GM12878 (cell line): ENCODE measurements at regions not wholly inside any gene's neighbourhood (a gene's known extent, or its start where the extent isn't known, plus 50 kb on each side); places are given as distances from the start of the nearest gene placed in this dataset.

Source experiments
- ATAC-seq: fragments of 200-7000 bp; cut with Tn5 transposase; 3 replicates; pipeline ENCODE4 v1.9.1; 2020; ENCODE audit warnings: mild to moderate bottlenecking, moderate library complexity
- BruUV-seq: library from RNA; stranded (reverse); fragments of 400-500 nt; replicated peaks from 2 replicates; lab custom pipeline; 2021; lab: Mats Ljungman, UMichigan
- CTCF ChIA-PET: fragments of 300-600 bp; sonication (Branson Sonifier 250); formaldehyde crosslinking; extraction: SDS; loops from one replicate; lab custom pipeline; 2021; ENCODE audit warnings: inconsistent platforms; lab: Yijun Ruan, JAX
- POLR2A ChIA-PET: fragments of 350-600 bp; formaldehyde crosslinking; extraction: SDS; loops from one replicate; lab custom pipeline; 2021; ENCODE audit warnings: inconsistent platforms; lab: Charles Lee
- RAD21 ChIA-PET: fragments of 300-600 bp; sonication (Branson Sonifier 250); formaldehyde crosslinking; loops from one replicate; lab custom pipeline; 2023; ENCODE audit warnings: antibody characterized with exemption; ENCODE audit not compliant: unreplicated experiment; lab: Charles Lee
- SMC1A ChIA-PET: fragments of 300-600 bp; sonication (Branson Sonifier 250); formaldehyde crosslinking; loops from one replicate; lab custom pipeline; 2023; ENCODE audit not compliant: unreplicated experiment, uncharacterized antibody; lab: Charles Lee
- DNase-seq: peaks from one replicate; pipeline ENCODE4 v3.0.0-alpha.2; 2011; ENCODE audit warnings: low read depth, low spot score
- FAIRE-seq: peaks from 3 replicates; lab custom pipeline; 2011; peaks lifted over from hg19 to GRCh38; lab: Jason Lieb, UNC
- H2AFZ ChIP-seq: 2 replicates; pipeline ENCODE4 v1.6.0; 2011; ENCODE audit warnings: low read depth, low read length, control low read depth; ENCODE audit not compliant: control insufficient read depth
- H3K27ac ChIP-seq: 2 replicates; pipeline ENCODE4 v1.5.1; 2011; ENCODE audit warnings: control low read depth; ENCODE audit not compliant: control insufficient read depth, insufficient read depth
- H3K27me3 ChIP-seq, 2 experiments: replicated peaks in 1 of 2; 2 replicates each; pipeline versions ENCODE4 v1.6.0 to v1.6.1; 2011; ENCODE audit warnings: low read length in 1 of 2; ENCODE audit not compliant: control insufficient read depth in 2 of 2, insufficient read depth in 2 of 2
- H3K36me3 ChIP-seq, 2 experiments: 2 replicates each; pipeline ENCODE4 v1.5.1; 2011; ENCODE audit warnings: low read length in 1 of 2; ENCODE audit not compliant: control insufficient read depth in 2 of 2, insufficient read depth in 2 of 2
- H3K4me1 ChIP-seq: 2 replicates; pipeline ENCODE4 v1.6.1; 2011; ENCODE audit warnings: mild to moderate bottlenecking, low read length, moderate library complexity, mixed read lengths; ENCODE audit not compliant: control insufficient read depth, insufficient read depth
- H3K4me2 ChIP-seq: 2 replicates; pipeline ENCODE4 v1.6.0; 2011; ENCODE audit warnings: control low read depth; ENCODE audit not compliant: control insufficient read depth, insufficient read depth
- H3K4me3 ChIP-seq: fragments of 200-600 bp; sonication (generic); 2 replicates; pipeline ENCODE4 v1.5.1; 2016
- H3K79me2 ChIP-seq: 2 replicates; pipeline ENCODE4 v1.6.0; 2011; ENCODE audit warnings: low read length; ENCODE audit not compliant: control insufficient read depth, insufficient read depth
- H3K9ac ChIP-seq: 2 replicates; pipeline ENCODE4 v1.8.0; 2011; ENCODE audit warnings: low read length, control low read depth, mixed read lengths; ENCODE audit not compliant: control insufficient read depth, insufficient read depth
- H3K9me3 ChIP-seq: replicated peaks from 3 replicates; pipeline ENCODE4 v1.5.1; 2011; ENCODE audit warnings: mild to moderate bottlenecking, low read length; ENCODE audit not compliant: control insufficient read depth, insufficient read depth
- H4K20me1 ChIP-seq: 2 replicates; pipeline ENCODE4 v1.6.0; 2011; ENCODE audit not compliant: control insufficient read depth, insufficient read depth
- ATF7 ChIP-seq: fragments of 450-650 bp; IDR thresholded peaks from 2 replicates; pipeline ENCODE4 v1.6.1; 2016; ENCODE audit warnings: low read depth, mild to moderate bottlenecking
- KAT2A ChIP-seq: conservative IDR thresholded peaks from 2 replicates; pipeline ENCODE4 v1.6.1; 2011; ENCODE audit warnings: low read depth, low read length; ENCODE audit not compliant: control insufficient read depth
- LARP7 ChIP-seq: fragments of 450-650 bp; IDR thresholded peaks from 2 replicates; pipeline ENCODE4 v1.6.1; 2017; ENCODE audit warnings: mild to moderate bottlenecking
- PAX5 ChIP-seq: IDR thresholded peaks from 2 replicates; pipeline ENCODE4 v1.6.1; 2011; ENCODE audit warnings: low read depth, low read length, borderline replicate concordance
- RAD21 ChIP-seq: IDR thresholded peaks from 2 replicates; pipeline ENCODE4 v1.6.1; 2011; ENCODE audit warnings: mild to moderate bottlenecking, low read depth, low read length, moderate library complexity; ENCODE audit not compliant: insufficient read depth
- TCF3 ChIP-seq: IDR thresholded peaks from 2 replicates; pipeline ENCODE4 v1.6.1; 2012; ENCODE audit warnings: low read depth, mild to moderate bottlenecking, low read length, borderline replicate concordance; ENCODE audit not compliant: insufficient read depth
- TCF7 ChIP-seq: IDR thresholded peaks from 2 replicates; pipeline ENCODE4 v1.6.1; 2014; ENCODE audit warnings: antibody characterized with exemption, borderline replicate concordance
- ZNF622 ChIP-seq: fragments of 450-650 bp; IDR thresholded peaks from 2 replicates; pipeline ENCODE4 v1.6.1; 2017; ENCODE audit warnings: mild to moderate bottlenecking, inconsistent platforms
- WGBS: methylation state at CpG from one replicate; pipeline ENCODE4 v1.1.6; 2016; ENCODE audit warnings: low lambda C conversion rate; ENCODE audit not compliant: insufficient replicate concordance, insufficient coverage; ENCODE audit errors: missing lambda C conversion rate; 5-methylcytosine and 5-hydroxymethylcytosine counted together
- in situ Hi-C: fragments of 300-500 bp; cut with MboI; formaldehyde crosslinking; loops from 9 replicates; pipeline ENCODE4 v1.14.3; 2018; ENCODE audit warnings: mixed read lengths
- intact Hi-C: fragments of 100-400 bp; cut with micrococcal nuclease; formaldehyde crosslinking; loops from one replicate; pipeline ENCODE4 v1.14.2; 2022; ENCODE audit not compliant: unreplicated experiment
- TF ChIP-seq, protein P1 (sequence below): fragments of 450-650 bp; conservative IDR thresholded peaks from 2 replicates; pipeline ENCODE4 v1.6.1; 2017; ENCODE audit warnings: mild to moderate bottlenecking, moderate library complexity
- TF ChIP-seq, protein P2 (sequence below): IDR thresholded peaks from 2 replicates; pipeline ENCODE4 v1.6.1; 2011; ENCODE audit warnings: borderline replicate concordance, low read depth, mild to moderate bottlenecking, moderate library complexity, low read length; ENCODE audit not compliant: insufficient read depth, poor library complexity, severe bottlenecking
- TF ChIP-seq, protein P3 (sequence below): fragments of 450-650 bp; IDR thresholded peaks from 2 replicates; pipeline ENCODE4 v1.6.1; 2017; ENCODE audit warnings: mild to moderate bottlenecking, low read depth, inconsistent platforms; ENCODE audit not compliant: poor library complexity, severe bottlenecking
- TF ChIP-seq, protein P4 (sequence below): IDR thresholded peaks from 2 replicates; pipeline ENCODE4 v1.6.1; 2012; ENCODE audit warnings: low read length, inconsistent platforms
- TF ChIP-seq, protein P5 (sequence below): IDR thresholded peaks from 2 replicates; pipeline ENCODE4 v1.6.1; 2011; ENCODE audit warnings: low read depth, mild to moderate bottlenecking, low read length, moderate library complexity, borderline replicate concordance; ENCODE audit errors: extremely low read depth
- TF ChIP-seq, protein P6 (sequence below): IDR thresholded peaks from 2 replicates; pipeline ENCODE4 v1.6.1; 2012; ENCODE audit warnings: low read depth, low read length, improper control_type of control experiment

DNA sequence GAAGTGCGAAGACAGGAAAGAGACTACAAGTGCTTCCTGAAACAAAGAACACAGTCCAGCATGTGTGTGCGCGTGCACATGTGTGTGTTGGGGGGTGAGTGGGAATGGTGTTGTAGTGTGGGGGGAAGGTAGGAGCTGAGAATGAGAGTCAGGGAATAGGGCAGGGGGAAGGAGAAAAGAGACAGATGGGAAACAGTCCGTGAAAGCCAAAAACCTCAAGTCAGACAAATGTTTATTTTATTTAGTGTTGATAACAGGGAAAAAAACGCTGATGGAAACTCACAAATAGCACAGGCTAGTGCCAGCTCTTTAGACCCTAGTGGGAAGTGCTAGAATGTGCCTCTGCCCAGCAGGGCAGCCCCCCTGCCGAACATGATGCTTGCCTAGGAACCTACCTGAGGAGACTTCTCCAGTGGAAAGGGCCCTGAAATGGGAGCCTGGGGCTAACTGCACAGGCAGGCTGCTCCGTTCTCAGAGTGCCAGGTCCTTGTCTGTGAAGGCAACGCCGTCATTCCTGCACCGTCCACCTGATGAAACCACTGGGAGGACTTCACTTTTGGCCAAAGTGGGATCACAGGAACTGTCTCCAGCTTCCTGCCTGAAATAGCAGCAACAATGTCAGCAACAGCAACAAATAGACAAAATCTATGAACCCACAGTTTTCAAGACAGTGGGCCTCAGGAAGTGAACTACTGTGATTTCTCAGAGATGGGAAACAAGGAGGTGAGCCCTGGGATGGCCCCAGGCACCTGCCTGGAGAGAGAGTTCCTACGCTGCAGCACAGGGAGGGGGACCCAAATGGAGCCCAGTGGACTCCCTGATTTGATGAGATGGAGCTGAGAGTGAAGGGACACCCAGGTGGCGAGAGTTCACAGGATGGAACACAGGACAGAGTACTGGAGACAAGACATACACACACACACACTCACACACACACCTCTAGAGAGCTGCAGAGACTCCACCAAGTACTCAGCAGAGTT, 379.7 kb downstream of the RPS24 start:
- RAD21 ChIA-PET: no interaction called here
- BruUV-seq: no TSS peak
- Histone ChIP-seq H3K4me3 (no peak overlapping the region), H4K20me1 (no peaks in the 10 kb centered on the region), H3K27me3 (no peaks in the 10 kb centered on the region; a peak in 1 of 4 replicates), H3K9me3 (no peaks in the 10 kb centered on the region), H2AFZ (no peak overlapping the region), H3K4me1 (no peaks in the 10 kb centered on the region), H3K27ac (no peak overlapping the region), H3K36me3 (no peaks in the 10 kb centered on the region), H3K79me2 (no peaks in the 10 kb centered on the region), H3K9ac (no peak overlapping the region), H3K4me2 (no peak overlapping the region)
- SMC1A ChIA-PET: no interaction called here
- FAIRE-seq: no peak
- no peak for DNase-seq
- ATAC-seq: no peak
- POLR2A ChIA-PET: interaction anchor here (0.5 kb wide), 1 partner anchor 494 kb away, joined by 8 read pairs; no protein-coding TSS in a partner anchor
- CTCF ChIA-PET: no interaction called here
- WGBS: 25% methylated on average over 12 of the region's 12 CpGs
- intact Hi-C loops (no loop called here), in situ Hi-C loops (no loop called here)
- TF ChIP-seq TCF3 (no peak), ZNF622 (no peak), TCF7 (no peak), RAD21 (no peak), LARP7 (no peak), KAT2A (no peak), ATF7 (no peak), PAX5 (no peak)
- TF ChIP-seq, protein P1, sequence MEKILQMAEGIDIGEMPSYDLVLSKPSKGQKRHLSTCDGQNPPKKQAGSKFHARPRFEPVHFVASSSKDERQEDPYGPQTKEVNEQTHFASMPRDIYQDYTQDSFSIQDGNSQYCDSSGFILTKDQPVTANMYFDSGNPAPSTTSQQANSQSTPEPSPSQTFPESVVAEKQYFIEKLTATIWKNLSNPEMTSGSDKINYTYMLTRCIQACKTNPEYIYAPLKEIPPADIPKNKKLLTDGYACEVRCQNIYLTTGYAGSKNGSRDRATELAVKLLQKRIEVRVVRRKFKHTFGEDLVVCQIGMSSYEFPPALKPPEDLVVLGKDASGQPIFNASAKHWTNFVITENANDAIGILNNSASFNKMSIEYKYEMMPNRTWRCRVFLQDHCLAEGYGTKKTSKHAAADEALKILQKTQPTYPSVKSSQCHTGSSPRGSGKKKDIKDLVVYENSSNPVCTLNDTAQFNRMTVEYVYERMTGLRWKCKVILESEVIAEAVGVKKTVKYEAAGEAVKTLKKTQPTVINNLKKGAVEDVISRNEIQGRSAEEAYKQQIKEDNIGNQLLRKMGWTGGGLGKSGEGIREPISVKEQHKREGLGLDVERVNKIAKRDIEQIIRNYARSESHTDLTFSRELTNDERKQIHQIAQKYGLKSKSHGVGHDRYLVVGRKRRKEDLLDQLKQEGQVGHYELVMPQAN: no peak
- TF ChIP-seq, protein P2, sequence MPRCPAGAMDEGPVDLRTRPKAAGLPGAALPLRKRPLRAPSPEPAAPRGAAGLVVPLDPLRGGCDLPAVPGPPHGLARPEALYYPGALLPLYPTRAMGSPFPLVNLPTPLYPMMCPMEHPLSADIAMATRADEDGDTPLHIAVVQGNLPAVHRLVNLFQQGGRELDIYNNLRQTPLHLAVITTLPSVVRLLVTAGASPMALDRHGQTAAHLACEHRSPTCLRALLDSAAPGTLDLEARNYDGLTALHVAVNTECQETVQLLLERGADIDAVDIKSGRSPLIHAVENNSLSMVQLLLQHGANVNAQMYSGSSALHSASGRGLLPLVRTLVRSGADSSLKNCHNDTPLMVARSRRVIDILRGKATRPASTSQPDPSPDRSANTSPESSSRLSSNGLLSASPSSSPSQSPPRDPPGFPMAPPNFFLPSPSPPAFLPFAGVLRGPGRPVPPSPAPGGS: no peak
- TF ChIP-seq, protein P3, sequence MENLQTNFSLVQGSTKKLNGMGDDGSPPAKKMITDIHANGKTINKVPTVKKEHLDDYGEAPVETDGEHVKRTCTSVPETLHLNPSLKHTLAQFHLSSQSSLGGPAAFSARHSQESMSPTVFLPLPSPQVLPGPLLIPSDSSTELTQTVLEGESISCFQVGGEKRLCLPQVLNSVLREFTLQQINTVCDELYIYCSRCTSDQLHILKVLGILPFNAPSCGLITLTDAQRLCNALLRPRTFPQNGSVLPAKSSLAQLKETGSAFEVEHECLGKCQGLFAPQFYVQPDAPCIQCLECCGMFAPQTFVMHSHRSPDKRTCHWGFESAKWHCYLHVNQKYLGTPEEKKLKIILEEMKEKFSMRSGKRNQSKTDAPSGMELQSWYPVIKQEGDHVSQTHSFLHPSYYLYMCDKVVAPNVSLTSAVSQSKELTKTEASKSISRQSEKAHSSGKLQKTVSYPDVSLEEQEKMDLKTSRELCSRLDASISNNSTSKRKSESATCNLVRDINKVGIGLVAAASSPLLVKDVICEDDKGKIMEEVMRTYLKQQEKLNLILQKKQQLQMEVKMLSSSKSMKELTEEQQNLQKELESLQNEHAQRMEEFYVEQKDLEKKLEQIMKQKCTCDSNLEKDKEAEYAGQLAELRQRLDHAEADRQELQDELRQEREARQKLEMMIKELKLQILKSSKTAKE: no peak
- TF ChIP-seq, protein P4, sequence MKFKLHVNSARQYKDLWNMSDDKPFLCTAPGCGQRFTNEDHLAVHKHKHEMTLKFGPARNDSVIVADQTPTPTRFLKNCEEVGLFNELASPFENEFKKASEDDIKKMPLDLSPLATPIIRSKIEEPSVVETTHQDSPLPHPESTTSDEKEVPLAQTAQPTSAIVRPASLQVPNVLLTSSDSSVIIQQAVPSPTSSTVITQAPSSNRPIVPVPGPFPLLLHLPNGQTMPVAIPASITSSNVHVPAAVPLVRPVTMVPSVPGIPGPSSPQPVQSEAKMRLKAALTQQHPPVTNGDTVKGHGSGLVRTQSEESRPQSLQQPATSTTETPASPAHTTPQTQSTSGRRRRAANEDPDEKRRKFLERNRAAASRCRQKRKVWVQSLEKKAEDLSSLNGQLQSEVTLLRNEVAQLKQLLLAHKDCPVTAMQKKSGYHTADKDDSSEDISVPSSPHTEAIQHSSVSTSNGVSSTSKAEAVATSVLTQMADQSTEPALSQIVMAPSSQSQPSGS: no peak
- TF ChIP-seq, protein P5, sequence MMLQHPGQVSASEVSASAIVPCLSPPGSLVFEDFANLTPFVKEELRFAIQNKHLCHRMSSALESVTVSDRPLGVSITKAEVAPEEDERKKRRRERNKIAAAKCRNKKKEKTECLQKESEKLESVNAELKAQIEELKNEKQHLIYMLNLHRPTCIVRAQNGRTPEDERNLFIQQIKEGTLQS: no peak
- TF ChIP-seq, protein P6, sequence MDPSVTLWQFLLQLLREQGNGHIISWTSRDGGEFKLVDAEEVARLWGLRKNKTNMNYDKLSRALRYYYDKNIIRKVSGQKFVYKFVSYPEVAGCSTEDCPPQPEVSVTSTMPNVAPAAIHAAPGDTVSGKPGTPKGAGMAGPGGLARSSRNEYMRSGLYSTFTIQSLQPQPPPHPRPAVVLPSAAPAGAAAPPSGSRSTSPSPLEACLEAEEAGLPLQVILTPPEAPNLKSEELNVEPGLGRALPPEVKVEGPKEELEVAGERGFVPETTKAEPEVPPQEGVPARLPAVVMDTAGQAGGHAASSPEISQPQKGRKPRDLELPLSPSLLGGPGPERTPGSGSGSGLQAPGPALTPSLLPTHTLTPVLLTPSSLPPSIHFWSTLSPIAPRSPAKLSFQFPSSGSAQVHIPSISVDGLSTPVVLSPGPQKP: no peak
